Esophagus squamous epithelium (tissue), 4 donors: ENCODE measurements at regions not wholly inside any gene's neighbourhood (a gene's known extent, or its start where the extent isn't known, plus 50 kb on each side); places are given as distances from the start of the nearest gene placed in this dataset.

Source experiments
- POLR2A ChIP-seq, 4 donors: fragments of 450-650 bp; IDR thresholded peaks; one replicate each; pipeline ENCODE4 v1.6.1; 2017; ENCODE audit warnings: antibody characterized with exemption in 4 of 4, mild to moderate bottlenecking in 4 of 4, moderate library complexity in 3 of 4
- TF ChIP-seq, protein P1 (sequence below), 6 experiments: fragments of 450-650 bp in 4 of 6; fragments of 200-600 bp in 2 of 6; sonication (generic) in 2 of 6; IDR thresholded peaks; one replicate each; pipeline ENCODE4 v1.5.1; 2016 to 2019; ENCODE audit warnings: antibody characterized with exemption in 6 of 6, mild to moderate bottlenecking in 4 of 6, moderate library complexity in 4 of 6

GRCh38 chr2:129793431-129793902 is 186.0 kb upstream of the RAB6C start:
- TF ChIP-seq, protein P1, sequence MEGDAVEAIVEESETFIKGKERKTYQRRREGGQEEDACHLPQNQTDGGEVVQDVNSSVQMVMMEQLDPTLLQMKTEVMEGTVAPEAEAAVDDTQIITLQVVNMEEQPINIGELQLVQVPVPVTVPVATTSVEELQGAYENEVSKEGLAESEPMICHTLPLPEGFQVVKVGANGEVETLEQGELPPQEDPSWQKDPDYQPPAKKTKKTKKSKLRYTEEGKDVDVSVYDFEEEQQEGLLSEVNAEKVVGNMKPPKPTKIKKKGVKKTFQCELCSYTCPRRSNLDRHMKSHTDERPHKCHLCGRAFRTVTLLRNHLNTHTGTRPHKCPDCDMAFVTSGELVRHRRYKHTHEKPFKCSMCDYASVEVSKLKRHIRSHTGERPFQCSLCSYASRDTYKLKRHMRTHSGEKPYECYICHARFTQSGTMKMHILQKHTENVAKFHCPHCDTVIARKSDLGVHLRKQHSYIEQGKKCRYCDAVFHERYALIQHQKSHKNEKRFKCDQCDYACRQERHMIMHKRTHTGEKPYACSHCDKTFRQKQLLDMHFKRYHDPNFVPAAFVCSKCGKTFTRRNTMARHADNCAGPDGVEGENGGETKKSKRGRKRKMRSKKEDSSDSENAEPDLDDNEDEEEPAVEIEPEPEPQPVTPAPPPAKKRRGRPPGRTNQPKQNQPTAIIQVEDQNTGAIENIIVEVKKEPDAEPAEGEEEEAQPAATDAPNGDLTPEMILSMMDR (IDR thresholded peaks at IDR 0.05), result no peak
- no peak for TF ChIP-seq POLR2A (IDR thresholded peaks at IDR 0.05)
